Astrocyte of the spinal cord (primary cell): ENCODE measurements at regions not wholly inside any gene's neighbourhood (a gene's known extent, or its start where the extent isn't known, plus 50 kb on each side); places are given as distances from the start of the nearest gene placed in this dataset.

Experiments
- DNase-seq: peaks from one replicate; pipeline ENCODE4 v3.0.0; 2011; ENCODE audit warnings: low read depth, low spot score
- H3K4me3 ChIP-seq: 2 replicates; pipeline ENCODE4 v1.5.1; 2011; ENCODE audit warnings: low read depth, mild to moderate bottlenecking, low read length, moderate library complexity
- in situ Hi-C: cut with HindIII; loops from 2 replicates; pipeline ENCODE4 v1.10.0; 2017; ENCODE audit warnings: low sequenced_read_pairs
- TF ChIP-seq, protein P1 (sequence below): IDR thresholded peaks from 2 replicates; pipeline ENCODE4 v1.5.1; 2012; ENCODE audit warnings: low read depth, mild to moderate bottlenecking, low read length, inconsistent platforms

DNA sequence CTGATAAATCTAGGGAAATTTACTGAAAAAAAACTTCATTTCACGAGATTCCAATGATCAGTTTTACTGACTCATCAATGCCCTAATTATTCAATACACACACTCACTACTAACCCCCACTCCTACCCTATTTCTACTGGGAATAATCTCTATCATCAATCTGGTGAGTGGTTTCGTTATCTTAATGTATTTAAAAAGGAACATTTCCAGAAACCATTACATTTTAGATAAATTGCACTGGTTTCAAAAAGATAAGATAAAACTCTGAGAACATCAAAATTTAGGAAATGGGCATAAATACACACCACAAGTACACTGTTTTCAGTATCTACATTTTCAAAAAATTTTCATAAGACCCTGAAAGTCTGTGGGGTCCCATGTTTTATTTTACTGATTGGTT is 471.4 kb upstream of the PKDCC start:
- no peak overlapping the region for H3K4me3 ChIP-seq
- no peak for DNase-seq
- TF ChIP-seq, protein P1, sequence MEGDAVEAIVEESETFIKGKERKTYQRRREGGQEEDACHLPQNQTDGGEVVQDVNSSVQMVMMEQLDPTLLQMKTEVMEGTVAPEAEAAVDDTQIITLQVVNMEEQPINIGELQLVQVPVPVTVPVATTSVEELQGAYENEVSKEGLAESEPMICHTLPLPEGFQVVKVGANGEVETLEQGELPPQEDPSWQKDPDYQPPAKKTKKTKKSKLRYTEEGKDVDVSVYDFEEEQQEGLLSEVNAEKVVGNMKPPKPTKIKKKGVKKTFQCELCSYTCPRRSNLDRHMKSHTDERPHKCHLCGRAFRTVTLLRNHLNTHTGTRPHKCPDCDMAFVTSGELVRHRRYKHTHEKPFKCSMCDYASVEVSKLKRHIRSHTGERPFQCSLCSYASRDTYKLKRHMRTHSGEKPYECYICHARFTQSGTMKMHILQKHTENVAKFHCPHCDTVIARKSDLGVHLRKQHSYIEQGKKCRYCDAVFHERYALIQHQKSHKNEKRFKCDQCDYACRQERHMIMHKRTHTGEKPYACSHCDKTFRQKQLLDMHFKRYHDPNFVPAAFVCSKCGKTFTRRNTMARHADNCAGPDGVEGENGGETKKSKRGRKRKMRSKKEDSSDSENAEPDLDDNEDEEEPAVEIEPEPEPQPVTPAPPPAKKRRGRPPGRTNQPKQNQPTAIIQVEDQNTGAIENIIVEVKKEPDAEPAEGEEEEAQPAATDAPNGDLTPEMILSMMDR: no peak
- in situ Hi-C loops: no loop called here

DNA sequence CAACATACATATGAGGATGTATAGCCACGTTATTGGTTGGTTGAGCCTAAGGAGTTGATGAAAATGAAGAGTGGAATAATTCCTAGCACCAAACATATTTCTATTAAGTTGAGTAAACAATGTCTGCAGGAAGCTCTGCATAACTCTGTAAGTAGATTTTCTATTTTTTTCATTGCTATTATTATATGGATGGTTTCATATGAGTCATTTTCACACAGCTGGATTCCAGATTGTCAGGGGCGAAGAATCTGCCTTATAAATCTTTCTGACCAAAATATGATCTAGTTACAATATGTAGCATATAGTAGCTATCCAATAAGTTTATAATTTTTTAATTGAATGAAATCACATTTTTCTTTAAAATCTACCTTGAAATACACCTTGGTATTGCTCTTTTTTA is 468.0 kb upstream of the PKDCC start:
- in situ Hi-C loops: no loop called here
- peak; percentile 59 for DNase-seq
- no peak overlapping the region for H3K4me3 ChIP-seq
- TF ChIP-seq, protein P1: no peak

GRCh38 chr2:41580806-41581205 is 467.0 kb upstream of the PKDCC start:
- no peak for DNase-seq
- TF ChIP-seq, protein P1: no peak
- no peak overlapping the region for H3K4me3 ChIP-seq
- in situ Hi-C loops: no loop called here

DNA sequence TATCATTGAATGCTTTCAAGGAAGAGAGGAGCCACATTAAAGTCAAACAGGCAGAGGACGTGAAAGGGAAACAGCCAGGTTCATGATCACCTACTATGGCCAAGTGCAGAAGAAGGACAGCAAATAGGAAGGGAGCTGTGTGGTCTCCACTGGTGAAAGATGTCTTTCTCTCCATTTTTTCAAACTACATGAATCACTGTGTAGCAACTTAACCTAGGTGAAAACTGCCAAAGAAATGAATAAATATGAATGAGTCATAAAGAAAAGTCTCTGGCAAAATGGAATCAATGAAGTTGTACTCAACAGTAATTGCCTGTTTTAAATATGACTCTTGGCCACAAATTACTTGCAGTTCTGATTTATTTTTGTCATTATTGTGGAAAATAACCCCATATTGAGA is 452.6 kb upstream of the PKDCC start:
- peak; percentile 46 for DNase-seq
- in situ Hi-C loops: no loop called here
- TF ChIP-seq, protein P1: no peak
- H3K4me3 ChIP-seq: no peak overlapping the region

GRCh38 chr2:41597680-41598079 is 450.1 kb upstream of the PKDCC start:
- no peak for DNase-seq
- TF ChIP-seq, protein P1: no peak
- in situ Hi-C loops: no loop called here
- H3K4me3 ChIP-seq: no peak overlapping the region

DNA sequence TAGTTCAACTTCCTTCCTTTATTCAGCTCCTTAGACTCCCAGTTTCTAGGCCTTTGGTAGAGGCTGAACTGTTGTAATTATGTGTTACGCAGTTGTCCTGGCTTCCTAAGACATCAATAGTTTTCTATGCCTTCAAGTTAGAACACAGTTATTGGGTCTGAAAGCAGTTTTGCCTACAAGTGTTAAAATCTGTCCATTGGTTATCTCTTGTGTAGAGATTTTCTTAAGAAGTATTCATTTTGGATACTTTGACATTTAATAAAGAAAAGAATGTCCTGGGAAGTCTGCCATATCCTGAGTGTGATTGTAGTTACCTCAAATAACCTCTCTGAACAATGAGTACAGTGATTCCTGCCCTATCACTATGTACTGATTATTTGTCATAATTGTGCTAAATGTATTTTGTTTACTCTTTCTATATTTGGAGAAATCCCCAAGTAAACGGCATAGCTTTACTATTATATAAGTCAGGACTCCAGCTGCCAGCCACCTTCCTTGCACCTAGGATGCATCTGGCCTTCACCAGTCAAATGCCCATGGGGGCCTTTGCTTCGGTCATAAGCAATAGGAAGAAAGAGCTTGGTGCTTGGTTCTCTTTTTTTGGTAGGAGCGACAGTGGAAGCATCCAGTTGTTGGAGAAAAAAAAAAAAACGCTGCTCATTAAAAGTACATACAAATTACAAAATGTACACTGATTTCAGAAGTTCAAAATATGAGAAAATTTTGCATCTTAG is 449.5 kb upstream of the PKDCC start:
- TF ChIP-seq, protein P1: no peak
- no peak overlapping the region for H3K4me3 ChIP-seq
- DNase-seq: peak; percentile 61
- in situ Hi-C loops: no loop called here
